IMR-90 (cell line): ENCODE measurements at regions not wholly inside any gene's neighbourhood (a gene's known extent, or its start where the extent isn't known, plus 50 kb on each side); places are given as distances from the start of the nearest gene placed in this dataset.

Source experiments
- ATAC-seq: fragments of 200-7000 bp; cut with Tn5 transposase; 2 replicates; pipeline ENCODE4 v1.9.1; 2020; ENCODE audit warnings: low read depth, mild to moderate bottlenecking, moderate library complexity
- BruUV-seq: library from RNA; stranded (reverse); fragments of 400-500 nt; replicated peaks from 2 replicates; lab custom pipeline; 2021; lab: Mats Ljungman, UMichigan
- CTCF ChIA-PET: fragments of 300-600 bp; formaldehyde crosslinking; extraction: SDS; loops from one replicate; lab custom pipeline; 2021; ENCODE audit warnings: antibody characterized with exemption; lab: Yijun Ruan, JAX
- POLR2A ChIA-PET: fragments of 300-600 bp; sonication (Branson Sonifier 250); formaldehyde crosslinking; loops from one replicate; lab custom pipeline; 2022; ENCODE audit warnings: antibody characterized with exemption; ENCODE audit not compliant: unreplicated experiment; lab: Charles Lee
- DNase-seq: peaks from one replicate; pipeline ENCODE4 v3.0.0; 2013
- H2AFZ ChIP-seq: replicated peaks from 2 replicates; pipeline ENCODE3; 2013; ENCODE audit warnings: low read length, mild to moderate bottlenecking; ENCODE audit not compliant: poor library complexity
- H2AK5ac ChIP-seq: 2 replicates; pipeline ENCODE4 v1.6.1; 2013; ENCODE audit warnings: low read depth, low read length, inconsistent platforms
- H2AK9ac ChIP-seq: replicated peaks from 2 replicates; pipeline ENCODE3; 2013; ENCODE audit warnings: mild to moderate bottlenecking, low read depth, low read length, moderate library complexity; ENCODE audit not compliant: poor library complexity
- H2BK120ac ChIP-seq: 2 replicates; pipeline ENCODE4 v1.6.1; 2013; ENCODE audit warnings: low read depth, low read length, inconsistent platforms
- H2BK15ac ChIP-seq: 3 replicates; pipeline ENCODE4 v1.6.1; 2013; ENCODE audit warnings: low read depth, low read length, inconsistent platforms
- H2BK20ac ChIP-seq: 2 replicates; pipeline ENCODE4 v1.6.1; 2013; ENCODE audit warnings: low read depth, mild to moderate bottlenecking, inconsistent platforms, low read length, moderate library complexity
- H2BK5ac ChIP-seq: 2 replicates; pipeline ENCODE4 v1.6.1; 2013; ENCODE audit warnings: mild to moderate bottlenecking, low read depth, low read length, inconsistent platforms; ENCODE audit not compliant: poor library complexity, severe bottlenecking
- H3K14ac ChIP-seq: replicated peaks from 2 replicates; pipeline ENCODE4 v1.6.1; 2013; ENCODE audit warnings: low read depth, low read length, inconsistent platforms
- H3K18ac ChIP-seq: 2 replicates; pipeline ENCODE4 v1.6.1; 2013; ENCODE audit warnings: low read depth, low read length, control low read depth
- H3K23ac ChIP-seq: 2 replicates; pipeline ENCODE4 v1.6.1; 2013; ENCODE audit warnings: low read depth, low read length, inconsistent platforms
- H3K27ac ChIP-seq: 2 replicates; pipeline ENCODE4 v1.5.1; 2013; ENCODE audit warnings: mild to moderate bottlenecking, control low read depth, low read length; ENCODE audit not compliant: insufficient read depth
- H3K27me3 ChIP-seq: 2 replicates; pipeline ENCODE4 v1.6.1; 2013; ENCODE audit warnings: low read length; ENCODE audit not compliant: control insufficient read depth, insufficient read depth
- H3K36me3 ChIP-seq: 2 replicates; pipeline ENCODE4 v1.6.1; 2013; ENCODE audit warnings: low read length, mixed read lengths; ENCODE audit not compliant: control insufficient read depth, insufficient read depth
- H3K4ac ChIP-seq: 2 replicates; pipeline ENCODE4 v1.6.1; 2013; ENCODE audit warnings: low read depth, low read length, inconsistent platforms
- H3K4me1 ChIP-seq: 2 replicates; pipeline ENCODE4 v1.6.1; 2013; ENCODE audit warnings: low read length, mixed read lengths; ENCODE audit not compliant: control insufficient read depth, insufficient read depth
- H3K4me2 ChIP-seq: 2 replicates; pipeline ENCODE4 v1.6.1; 2013; ENCODE audit warnings: low read depth, mild to moderate bottlenecking, control low read depth, low read length, moderate library complexity
- H3K4me3 ChIP-seq: 2 replicates; pipeline ENCODE4 v1.5.1; 2013; ENCODE audit warnings: low read depth, mild to moderate bottlenecking, control low read depth, low read length, moderate library complexity; ENCODE audit not compliant: insufficient read depth
- H3K56ac ChIP-seq: 2 replicates; pipeline ENCODE4 v1.6.1; 2013; ENCODE audit warnings: low read length, inconsistent platforms; ENCODE audit not compliant: insufficient read depth; ENCODE audit errors: extremely low read depth
- H3K79me1 ChIP-seq, 2 experiments: 2 replicates each; pipeline ENCODE4 v1.6.1; 2013; ENCODE audit warnings: low read length in 2 of 2, inconsistent platforms in 1 of 2, low read depth in 1 of 2
- H3K9ac ChIP-seq: 2 replicates; pipeline ENCODE4 v1.6.1; 2013; ENCODE audit warnings: low read depth, low read length, control low read depth
- H3K9me1 ChIP-seq: 2 replicates; pipeline ENCODE4 v1.6.1; 2013; ENCODE audit warnings: low read length, inconsistent platforms; ENCODE audit not compliant: insufficient read depth
- H3K9me3 ChIP-seq: 2 replicates; pipeline ENCODE4 v1.6.1; 2013; ENCODE audit warnings: low read length; ENCODE audit not compliant: control insufficient read depth, insufficient read depth
- H4K20me1 ChIP-seq: 2 replicates; pipeline ENCODE4 v1.6.1; 2013; ENCODE audit warnings: low read length, inconsistent platforms; ENCODE audit not compliant: insufficient read depth
- H4K5ac ChIP-seq: 2 replicates; pipeline ENCODE4 v1.6.1; 2013; ENCODE audit warnings: mild to moderate bottlenecking, low read depth, low read length, control low read depth
- H4K8ac ChIP-seq, 2 experiments: 2 replicates each; pipeline ENCODE4 v1.6.1; 2013; ENCODE audit warnings: low read depth in 2 of 2, low read length in 2 of 2, control low read depth in 1 of 2, inconsistent platforms in 1 of 2
- H4K91ac ChIP-seq: 2 replicates; pipeline ENCODE4 v1.6.1; 2013; ENCODE audit warnings: low read depth, low read length, inconsistent platforms; ENCODE audit not compliant: insufficient read depth
- BHLHE40 ChIP-seq: fragments of 150-350 bp; IDR thresholded peaks from 2 replicates; pipeline ENCODE4 v1.6.1; 2016; ENCODE audit warnings: mild to moderate bottlenecking, low read depth, low read length
- CEBPB ChIP-seq: IDR thresholded peaks from 2 replicates; pipeline ENCODE4 v1.6.1; 2012; ENCODE audit warnings: low read depth, low read length, improper control_type of control experiment
- CHD1 ChIP-seq: IDR thresholded peaks from 2 replicates; pipeline ENCODE4 v1.6.1; 2012; ENCODE audit warnings: low read depth, low read length, improper control_type of control experiment
- CTCF ChIP-seq: conservative IDR thresholded peaks from 2 replicates; pipeline ENCODE4 v1.5.1; 2012; ENCODE audit warnings: mild to moderate bottlenecking, low read depth, low read length, improper control_type of control experiment
- ELK1 ChIP-seq: fragments of 150-350 bp; IDR thresholded peaks from 2 replicates; pipeline ENCODE4 v1.6.1; 2016; ENCODE audit warnings: low read depth, mild to moderate bottlenecking, low read length, moderate library complexity, borderline replicate concordance
- FOS ChIP-seq: fragments of 150-350 bp; IDR thresholded peaks from 2 replicates; pipeline ENCODE4 v1.6.1; 2016; ENCODE audit warnings: low read depth, low read length
- MAFK ChIP-seq: IDR thresholded peaks from 2 replicates; pipeline ENCODE4 v1.6.1; 2012; ENCODE audit warnings: low read depth, low read length, improper control_type of control experiment
- MAZ ChIP-seq: IDR thresholded peaks from 2 replicates; pipeline ENCODE4 v1.6.1; 2012; ENCODE audit warnings: low read depth, mild to moderate bottlenecking, low read length, improper control_type of control experiment, moderate library complexity, borderline replicate concordance
- MXI1 ChIP-seq: IDR thresholded peaks from 2 replicates; pipeline ENCODE4 v1.6.1; 2012; ENCODE audit warnings: low read depth, mild to moderate bottlenecking, low read length, moderate library complexity, borderline replicate concordance
- NFE2L2 ChIP-seq: fragments of 150-350 bp; IDR thresholded peaks from 2 replicates; pipeline ENCODE4 v1.6.1; 2016; ENCODE audit warnings: low read depth, mild to moderate bottlenecking, low read length
- POLR2A ChIP-seq: IDR thresholded peaks from 2 replicates; pipeline ENCODE4 v1.6.1; 2012; ENCODE audit warnings: mild to moderate bottlenecking, low read depth, low read length
- RAD21 ChIP-seq: IDR thresholded peaks from 2 replicates; pipeline ENCODE4 v1.6.1; 2012; ENCODE audit warnings: low read length, improper control_type of control experiment
- RCOR1 ChIP-seq: IDR thresholded peaks from 2 replicates; pipeline ENCODE4 v1.6.1; 2012; ENCODE audit warnings: mild to moderate bottlenecking, low read length, improper control_type of control experiment; ENCODE audit not compliant: insufficient replicate concordance
- RFX5 ChIP-seq: IDR thresholded peaks from 2 replicates; pipeline ENCODE4 v1.8.0; 2012; ENCODE audit warnings: low read depth, mild to moderate bottlenecking, low read length, moderate library complexity
- SMC3 ChIP-seq: fragments of 150-350 bp; IDR thresholded peaks from 2 replicates; pipeline ENCODE4 v1.6.1; 2016; ENCODE audit warnings: low read depth, mild to moderate bottlenecking, antibody characterized with exemption, low read length, moderate library complexity
- WGBS, 2 experiments: methylation state at CpG; one replicate each; pipeline versions ENCODE4 v1.1.5 to v1.1.7; 2013; ENCODE audit warnings: missing lambda C conversion rate in 2 of 2; ENCODE audit not compliant: insufficient read length in 1 of 2; ENCODE audit errors: extremely low coverage in 2 of 2; 5-methylcytosine and 5-hydroxymethylcytosine counted together
- dilution Hi-C: fragments of 300-500 bp; cut with HindIII; formaldehyde crosslinking; loops from one replicate; pipeline ENCODE4 v1.14.3; 2018; ENCODE audit warnings: low sequenced_read_pairs; ENCODE audit not compliant: unreplicated experiment
- in situ Hi-C: fragments of 300-500 bp; cut with MboI; formaldehyde crosslinking; loops from 3 replicates; pipeline ENCODE4 v1.14.3; 2019; ENCODE audit warnings: low sequenced_read_pairs, inconsistent platforms, mixed read lengths
- intact Hi-C: fragments of 100-400 bp; cut with micrococcal nuclease; formaldehyde crosslinking; loops from 2 replicates; pipeline ENCODE4 v1.10.0; 2022

- Histone ChIP-seq H3K14ac (peak overlapping the region; percentile 71), H3K18ac (peak overlapping the region; percentile 92), H2BK20ac (peak overlapping the region; percentile 81), H3K4ac (peak overlapping the region; percentile 72), H4K20me1 (no peaks in the 10 kb centered on the region), H3K9me3 (no peaks in the 10 kb centered on the region), H4K91ac (peak overlapping the region; percentile 67; the same call in 1 of the 2 replicates), H3K27ac (peak overlapping the region; percentile 4; the same call in 1 of the 2 replicates), H2BK120ac (peak overlapping the region; percentile 83), H3K27me3 (no peaks in the 10 kb centered on the region), H3K23ac (peak overlapping the region; percentile 47), H3K4me3 (no peak overlapping the region), H3K9ac (no peak overlapping the region), H2AK9ac (no peak overlapping the region), H4K8ac (peak overlapping the region; percentile 52 to 73), H3K56ac (no peak overlapping the region; the same call in 1 of the 2 replicates), H3K36me3 (no peaks in the 10 kb centered on the region), H2AFZ (peak overlapping the region; percentile 45), H2BK5ac (peak overlapping the region; percentile 57), H3K4me1 (peaks cover 11% of the 10 kb centered on the region), H4K5ac (peak overlapping the region; percentile 88), H3K4me2 (peak overlapping the region; percentile 40; the same call in 1 of the 2 replicates), H3K9me1 (peaks cover 15% of the 10 kb centered on the region), H2AK5ac (peak overlapping the region; percentile 46), H2BK15ac (peak overlapping the region; percentile 60; the same call in 1 of the 3 replicates), H3K79me1 (no peaks in the 10 kb centered on the region; a peak in 1 of 4 replicates)
- in situ Hi-C loops (loop anchor here (25.0 kb wide), 1 partner anchor 88 kb away; the partner anchor contains the start of gene STK17B), intact Hi-C loops (no loop called here), dilution Hi-C loops (no loop called here)
- ATAC-seq: peak; percentile 53
- ChIA-PET CTCF (no interaction called here), POLR2A (no interaction called here)
- TF ChIP-seq CTCF: no peak
- TF ChIP-seq MAFK: no peak
- no peak for TF ChIP-seq NFE2L2
- no peak for TF ChIP-seq SMC3
- TF ChIP-seq MAZ: no peak
- TF ChIP-seq RCOR1: no peak
- TF ChIP-seq RFX5: no peak
- no peak for TF ChIP-seq ELK1
- TF ChIP-seq RAD21: no peak
- no peak for TF ChIP-seq CHD1
- no peak for TF ChIP-seq CEBPB
- TF ChIP-seq POLR2A: no peak
- TF ChIP-seq FOS: no peak
- TF ChIP-seq MXI1: no peak
- no peak for TF ChIP-seq BHLHE40
- DNase-seq: peak; percentile 68
- BruUV-seq: no TSS peak
- 0% methylated on average over 1 of the region's 3 CpGs; no CpG with 5 or more reads in 1 of the 2 experiments for WGBS, 2 experiments
These were observed 78.5 kb upstream of the STK17B start for GRCh38 chr2:196249860-196250259.
